Liver (tissue), 8 donors: ENCODE measurements at regions not wholly inside any gene's neighbourhood (a gene's known extent, or its start where the extent isn't known, plus 50 kb on each side); places are given as distances from the start of the nearest gene placed in this dataset.

Experiments used
- DNase-seq: peaks from one replicate; pipeline ENCODE4 v3.0.0-alpha.2; 2017; ENCODE audit warnings: low spot score
- H3K27ac ChIP-seq, 2 donors: one replicate each; pipeline ENCODE4 v1.7.0; 2013; ENCODE audit warnings: inconsistent platforms in 2 of 2, low read length in 2 of 2, control low read depth in 1 of 2, low read depth in 1 of 2, mild to moderate bottlenecking in 1 of 2
- H3K27me3 ChIP-seq, 4 donors: one replicate each; pipeline versions ENCODE4 v1.6.1 to v1.7.0; 2013; ENCODE audit warnings: low read length in 3 of 4, inconsistent platforms in 1 of 4, mild to moderate bottlenecking in 1 of 4, moderate library complexity in 1 of 4; ENCODE audit not compliant: control insufficient read depth in 4 of 4, insufficient read depth in 4 of 4
- H3K36me3 ChIP-seq, 4 donors: one replicate each; pipeline versions ENCODE4 v1.6.1 to v1.7.0; 2013; ENCODE audit warnings: low read length in 3 of 4, mild to moderate bottlenecking in 3 of 4, low read depth in 1 of 4, moderate library complexity in 1 of 4; ENCODE audit not compliant: control insufficient read depth in 4 of 4, insufficient read depth in 3 of 4
- H3K4me1 ChIP-seq, 4 donors: one replicate each; pipeline versions ENCODE4 v1.6.1 to v1.7.0; 2013; ENCODE audit warnings: low read length in 3 of 4, mild to moderate bottlenecking in 3 of 4, moderate library complexity in 1 of 4; ENCODE audit not compliant: control insufficient read depth in 4 of 4, insufficient read depth in 4 of 4
- H3K4me3 ChIP-seq, 3 donors: one replicate each; pipeline versions ENCODE4 v1.6.1 to v1.7.0; 2013; ENCODE audit warnings: low read length in 3 of 3, control low read depth in 1 of 3, low read depth in 1 of 3, mild to moderate bottlenecking in 1 of 3
- H3K9ac ChIP-seq, 2 donors: one replicate each; pipeline ENCODE4 v1.7.0; 2013; ENCODE audit warnings: low read length in 2 of 2, mild to moderate bottlenecking in 2 of 2, moderate library complexity in 2 of 2, control low read depth in 1 of 2, low read depth in 1 of 2
- H3K9me3 ChIP-seq, 4 donors: one replicate each; pipeline versions ENCODE4 v1.6.1 to v1.7.0; 2013; ENCODE audit warnings: low read length in 3 of 4; ENCODE audit not compliant: control insufficient read depth in 4 of 4
- CTCF ChIP-seq: fragments of 150-350 bp; IDR thresholded peaks from 2 replicates; pipeline ENCODE4 v1.5.1; 2017; ENCODE audit warnings: improper control_type of control experiment, low read depth, low read length; ENCODE audit not compliant: missing input control
- FOXA1 ChIP-seq: IDR thresholded peaks from 2 replicates; pipeline ENCODE4 v1.6.1; 2016; ENCODE audit warnings: antibody characterized with exemption
- FOXA2 ChIP-seq: IDR thresholded peaks from 2 replicates; pipeline ENCODE4 v1.6.1; 2016; ENCODE audit warnings: antibody characterized with exemption
- GABPA ChIP-seq, 2 donors: IDR thresholded peaks in 1 of 2; conservative IDR thresholded peaks in 1 of 2; 2 replicates each; pipeline ENCODE4 v1.6.1; 2016; ENCODE audit warnings: antibody characterized with exemption in 2 of 2, mild to moderate bottlenecking in 1 of 2, moderate library complexity in 1 of 2
- HNF4A ChIP-seq, 2 donors: conservative IDR thresholded peaks; 2 replicates each; pipeline ENCODE4 v1.6.1; 2016; ENCODE audit warnings: antibody characterized with exemption in 2 of 2, mild to moderate bottlenecking in 2 of 2
- HNF4G ChIP-seq: IDR thresholded peaks from 2 replicates; pipeline ENCODE4 v1.6.1; 2016; ENCODE audit warnings: antibody characterized with exemption
- NR2F2 ChIP-seq: IDR thresholded peaks from 2 replicates; pipeline ENCODE4 v1.6.1; 2016; ENCODE audit warnings: antibody characterized with exemption
- RAD21 ChIP-seq, 2 donors: IDR thresholded peaks; 2 replicates each; pipeline ENCODE4 v1.6.1; 2016; ENCODE audit warnings: antibody characterized with exemption in 2 of 2, mild to moderate bottlenecking in 2 of 2
- SP1 ChIP-seq: IDR thresholded peaks from 2 replicates; pipeline ENCODE4 v1.6.1; 2018; ENCODE audit warnings: antibody characterized with exemption, mild to moderate bottlenecking
- TAF1 ChIP-seq: conservative IDR thresholded peaks from 2 replicates; pipeline ENCODE4 v1.6.1; 2016; ENCODE audit warnings: antibody characterized with exemption, mild to moderate bottlenecking
- YY1 ChIP-seq: IDR thresholded peaks from 2 replicates; pipeline ENCODE4 v1.6.1; 2016; ENCODE audit warnings: antibody characterized with exemption, mild to moderate bottlenecking
- ZBTB33 ChIP-seq: IDR thresholded peaks from 2 replicates; pipeline ENCODE4 v1.6.1; 2016; ENCODE audit warnings: antibody characterized with exemption
- WGBS: extraction: QIAGEN DNeasy Blood & Tissue Kit; methylation state at CpG from one replicate; pipeline ENCODE4 v1.1.7; 2013; 5-methylcytosine and 5-hydroxymethylcytosine counted together
- TF ChIP-seq, protein P1 (sequence below): IDR thresholded peaks from 2 replicates; pipeline ENCODE4 v1.6.1; 2016; ENCODE audit warnings: antibody characterized with exemption
- TF ChIP-seq, protein P2 (sequence below): IDR thresholded peaks from 2 replicates; pipeline ENCODE4 v1.6.1; 2016; ENCODE audit warnings: antibody characterized with exemption, mild to moderate bottlenecking
- TF ChIP-seq, protein P3 (sequence below): IDR thresholded peaks from 2 replicates; pipeline ENCODE4 v1.6.1; 2016; ENCODE audit warnings: antibody characterized with exemption
- donor health status: healthy.
- donor health status: healthy.
- donor health status: healthy.
- donor health status: healthy.
- donor health status: healthy.

DNA sequence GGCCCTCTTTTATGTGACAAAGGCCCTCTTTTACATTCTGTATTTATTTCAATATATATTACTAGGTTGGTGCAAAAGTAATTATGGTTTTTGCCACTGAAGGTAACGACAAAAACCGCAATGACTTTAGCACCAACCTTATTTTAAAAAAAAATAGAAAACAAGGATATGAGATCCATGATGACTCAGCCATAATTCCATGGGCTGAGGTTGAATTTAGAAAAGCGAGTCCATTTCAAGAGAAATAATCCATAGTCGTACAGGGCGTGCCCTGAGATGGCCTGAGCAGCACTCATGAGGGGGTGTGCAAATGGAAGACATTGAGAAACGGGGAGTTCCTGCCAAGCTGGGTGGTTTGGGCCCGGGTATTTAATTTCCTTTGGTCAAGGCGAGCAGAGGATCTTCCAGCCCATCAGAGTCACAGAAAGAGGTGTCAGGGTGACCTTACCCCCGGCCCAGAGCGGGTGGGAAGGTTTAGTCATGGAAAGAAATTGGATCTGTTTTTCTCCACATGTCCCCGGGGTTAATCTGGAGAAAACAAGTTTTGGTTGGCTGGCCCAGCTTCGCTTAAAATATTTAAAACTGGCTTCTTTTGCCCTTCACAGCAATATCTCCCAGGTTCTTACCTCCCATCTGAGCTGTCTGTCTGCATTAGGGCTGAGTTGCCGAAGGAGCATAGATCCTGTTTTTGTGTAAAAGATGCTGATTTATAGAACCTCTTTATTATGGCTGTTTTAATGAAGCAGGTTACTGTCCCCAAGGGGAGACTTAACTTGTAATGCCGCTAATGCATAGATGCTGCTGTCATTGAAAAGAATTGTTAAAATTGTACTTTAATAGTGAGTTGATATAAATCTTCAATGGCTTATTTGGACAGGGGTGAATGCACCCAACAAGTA is 255.6 kb downstream of the PREX1 start:
- H3K27ac ChIP-seq = no peak overlapping the region

DNA sequence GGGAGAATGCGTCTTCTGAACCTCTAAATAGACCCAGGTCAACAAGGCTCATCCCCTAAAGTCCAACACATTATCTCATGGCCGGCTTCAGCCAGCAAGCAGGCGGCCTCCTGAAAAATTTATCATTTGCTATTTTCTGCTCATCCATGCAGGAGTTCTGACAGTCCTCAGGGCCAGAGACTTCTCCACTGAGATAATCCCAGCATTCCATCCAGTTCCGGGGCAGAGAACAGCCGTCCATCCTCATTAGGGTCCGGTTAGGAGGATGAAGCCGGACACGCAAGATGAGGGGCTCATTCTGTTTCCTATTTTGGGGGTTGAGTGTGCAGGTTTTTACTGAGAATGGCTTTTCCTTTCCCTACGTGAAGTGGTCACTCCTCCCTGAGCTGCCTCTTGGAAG is 258.1 kb downstream of the PREX1 start:
- 74% methylated on average over 9 of the region's 9 CpGs for WGBS
- Histone ChIP-seq H3K9me3 (no peaks in the 10 kb centered on the region), H3K27ac (no peak overlapping the region), H3K27me3 (peaks cover 0 to 6% (median 2%) of the 10 kb centered on the region in 4 donors), H3K36me3 (no peaks in the 10 kb centered on the region), H3K9ac (no peak overlapping the region), H3K4me3 (no peak overlapping the region), H3K4me1 (no peaks in the 10 kb centered on the region)
- DNase-seq = no peak
- TF ChIP-seq ZBTB33 (no peak), HNF4A (conservative IDR thresholded peaks at IDR 0.05) (no peak), SP1 (no peak), YY1 (no peak), GABPA (IDR thresholded peaks at IDR 0.05 in 1 of 2, conservative IDR thresholded peaks at IDR 0.05 in 1 of 2) (no peak), CTCF (no peak), FOXA2 (no peak), TAF1 (no peak)
- TF ChIP-seq, protein P1, sequence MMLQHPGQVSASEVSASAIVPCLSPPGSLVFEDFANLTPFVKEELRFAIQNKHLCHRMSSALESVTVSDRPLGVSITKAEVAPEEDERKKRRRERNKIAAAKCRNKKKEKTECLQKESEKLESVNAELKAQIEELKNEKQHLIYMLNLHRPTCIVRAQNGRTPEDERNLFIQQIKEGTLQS = no peak

More for the DNA sequence above, 255.6 kb downstream of the PREX1 start:
- no peaks in the 10 kb centered on the region for H3K4me1 ChIP-seq
- H3K27me3 ChIP-seq = peaks cover 0 to 6% (median under 1%) of the 10 kb centered on the region in 4 donors
- no peak for DNase-seq
- no peak overlapping the region for H3K9ac ChIP-seq
- H3K36me3 ChIP-seq = no peaks in the 10 kb centered on the region
- H3K9me3 ChIP-seq = no peaks in the 10 kb centered on the region
- TF ChIP-seq, protein P2, sequence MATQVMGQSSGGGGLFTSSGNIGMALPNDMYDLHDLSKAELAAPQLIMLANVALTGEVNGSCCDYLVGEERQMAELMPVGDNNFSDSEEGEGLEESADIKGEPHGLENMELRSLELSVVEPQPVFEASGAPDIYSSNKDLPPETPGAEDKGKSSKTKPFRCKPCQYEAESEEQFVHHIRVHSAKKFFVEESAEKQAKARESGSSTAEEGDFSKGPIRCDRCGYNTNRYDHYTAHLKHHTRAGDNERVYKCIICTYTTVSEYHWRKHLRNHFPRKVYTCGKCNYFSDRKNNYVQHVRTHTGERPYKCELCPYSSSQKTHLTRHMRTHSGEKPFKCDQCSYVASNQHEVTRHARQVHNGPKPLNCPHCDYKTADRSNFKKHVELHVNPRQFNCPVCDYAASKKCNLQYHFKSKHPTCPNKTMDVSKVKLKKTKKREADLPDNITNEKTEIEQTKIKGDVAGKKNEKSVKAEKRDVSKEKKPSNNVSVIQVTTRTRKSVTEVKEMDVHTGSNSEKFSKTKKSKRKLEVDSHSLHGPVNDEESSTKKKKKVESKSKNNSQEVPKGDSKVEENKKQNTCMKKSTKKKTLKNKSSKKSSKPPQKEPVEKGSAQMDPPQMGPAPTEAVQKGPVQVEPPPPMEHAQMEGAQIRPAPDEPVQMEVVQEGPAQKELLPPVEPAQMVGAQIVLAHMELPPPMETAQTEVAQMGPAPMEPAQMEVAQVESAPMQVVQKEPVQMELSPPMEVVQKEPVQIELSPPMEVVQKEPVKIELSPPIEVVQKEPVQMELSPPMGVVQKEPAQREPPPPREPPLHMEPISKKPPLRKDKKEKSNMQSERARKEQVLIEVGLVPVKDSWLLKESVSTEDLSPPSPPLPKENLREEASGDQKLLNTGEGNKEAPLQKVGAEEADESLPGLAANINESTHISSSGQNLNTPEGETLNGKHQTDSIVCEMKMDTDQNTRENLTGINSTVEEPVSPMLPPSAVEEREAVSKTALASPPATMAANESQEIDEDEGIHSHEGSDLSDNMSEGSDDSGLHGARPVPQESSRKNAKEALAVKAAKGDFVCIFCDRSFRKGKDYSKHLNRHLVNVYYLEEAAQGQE = no peak
- no peak for TF ChIP-seq GABPA (IDR thresholded peaks at IDR 0.05 in 1 of 2, conservative IDR thresholded peaks at IDR 0.05 in 1 of 2)
- no peak for TF ChIP-seq CTCF
- no peak for TF ChIP-seq TAF1
- TF ChIP-seq NR2F2 = no peak
- TF ChIP-seq, protein P1 = no peak
- no peak for TF ChIP-seq FOXA1
- no peak for TF ChIP-seq RAD21 (IDR thresholded peaks at IDR 0.05)
- TF ChIP-seq YY1 = no peak
- TF ChIP-seq HNF4A (conservative IDR thresholded peaks at IDR 0.05) = no peak
- TF ChIP-seq, protein P3, sequence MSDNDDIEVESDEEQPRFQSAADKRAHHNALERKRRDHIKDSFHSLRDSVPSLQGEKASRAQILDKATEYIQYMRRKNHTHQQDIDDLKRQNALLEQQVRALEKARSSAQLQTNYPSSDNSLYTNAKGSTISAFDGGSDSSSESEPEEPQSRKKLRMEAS = no peak
- no peak for TF ChIP-seq HNF4G
- no peak overlapping the region for H3K4me3 ChIP-seq
- WGBS = 85% methylated on average over 14 of the region's 14 CpGs
